OCI-LY3 (cell line): ENCODE measurements at regions not wholly inside any gene's neighbourhood (a gene's known extent, or its start where the extent isn't known, plus 50 kb on each side); places are given as distances from the start of the nearest gene placed in this dataset.

ENCODE experiments used
- H2AFZ ChIP-seq: fragments of 200-600, 300-600 bp; shearing (Covaris generic); 2 replicates; pipeline ENCODE4 v1.6.0; 2014; ENCODE audit warnings: antibody characterized with exemption, low read depth, low read length
- H3K27ac ChIP-seq: fragments of 200-600, 300-600 bp; sonication (generic); 2 replicates; pipeline ENCODE4 v1.5.1; 2014; ENCODE audit warnings: mild to moderate bottlenecking, low read length, moderate library complexity, mixed read lengths
- H3K27me3 ChIP-seq: fragments of 200-600, 300-600 bp; sonication (generic); 2 replicates; pipeline ENCODE4 v1.6.1; 2014; ENCODE audit warnings: low read depth, low read length, mixed read lengths
- H3K36me3 ChIP-seq: fragments of 200-600, 300-600 bp; sonication (generic); replicated peaks from 2 replicates; pipeline ENCODE3; 2014; ENCODE audit warnings: low read depth, low read length, mixed read lengths
- H3K4me1 ChIP-seq: fragments of 300-600, 200-600 bp; sonication (generic); 2 replicates; pipeline ENCODE4 v1.6.1; 2014; ENCODE audit warnings: low read length, mixed read lengths
- H3K4me2 ChIP-seq: fragments of 200-600, 300-600 bp; sonication (generic); 2 replicates; pipeline ENCODE4 v1.6.1; 2014; ENCODE audit warnings: low read length, mixed read lengths
- H3K4me3 ChIP-seq: fragments of 300-600, 200-600 bp; sonication (generic); 2 replicates; pipeline ENCODE4 v1.5.1; 2014; ENCODE audit warnings: antibody characterized with exemption, mild to moderate bottlenecking, low read length, moderate library complexity
- H3K79me2 ChIP-seq: fragments of 300-600, 200-600 bp; shearing (Covaris generic); 2 replicates; pipeline ENCODE4 v1.6.1; 2014; ENCODE audit warnings: mild to moderate bottlenecking, low read length, mixed read lengths
- H3K9ac ChIP-seq: fragments of 300-600, 200-600 bp; shearing (Covaris generic); 2 replicates; pipeline ENCODE4 v1.6.0; 2014; ENCODE audit warnings: mild to moderate bottlenecking, low read length, moderate library complexity
- H3K9me3 ChIP-seq: fragments of 200-600, 300-600 bp; shearing (Covaris generic); 2 replicates; pipeline ENCODE4 v1.6.1; 2014; ENCODE audit warnings: low read length, mixed read lengths; ENCODE audit not compliant: insufficient read depth
- H4K20me1 ChIP-seq: fragments of 200-600, 300-600 bp; sonication (generic); 2 replicates; pipeline ENCODE4 v1.6.1; 2016; ENCODE audit warnings: low read length, mixed read lengths; ENCODE audit not compliant: insufficient read depth
- EZH2phosphoT487 ChIP-seq: fragments of 200-600 bp; shearing (Covaris generic); IDR thresholded peaks from 2 replicates; pipeline ENCODE4 v1.6.1; 2018; ENCODE audit warnings: antibody characterized with exemption, mixed run types, low read depth
- TF ChIP-seq, protein P1 (sequence below): fragments of 200-600, 300-600 bp; sonication (generic); IDR thresholded peaks from 2 replicates; pipeline ENCODE4 v1.5.1; 2014; ENCODE audit warnings: antibody characterized with exemption, low read length, low read depth

DNA sequence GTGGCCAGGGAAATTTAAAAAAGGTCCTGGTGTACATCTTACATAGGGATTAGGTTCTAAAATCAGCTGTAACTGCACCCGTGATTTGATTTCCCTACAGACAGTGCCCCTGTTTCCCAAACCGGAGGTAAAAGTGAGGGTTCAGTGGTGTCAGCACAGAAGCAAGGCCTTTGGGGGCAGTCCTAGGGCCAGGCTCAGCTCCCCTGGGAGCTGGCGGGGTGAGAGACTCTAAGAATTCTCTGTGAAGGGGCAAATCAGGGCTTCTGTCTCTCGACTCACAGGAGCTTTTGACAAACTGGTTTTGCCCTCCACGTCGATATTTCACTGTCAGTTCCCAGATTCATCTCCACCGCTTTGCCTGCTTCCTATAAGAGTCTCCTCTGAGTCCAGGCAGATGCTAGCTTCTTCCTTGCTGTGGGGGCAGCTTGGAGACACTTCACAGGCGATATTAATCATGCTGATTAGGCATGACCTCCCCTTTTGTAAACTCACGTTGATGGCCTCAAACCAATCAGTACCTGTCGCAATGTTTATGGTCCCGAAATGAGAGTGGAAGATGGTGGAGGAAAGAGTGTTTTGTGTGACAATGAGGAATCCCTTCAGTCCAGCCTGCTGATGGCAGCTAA, 234.2 kb upstream of the TOX3 start:
- no peaks in the 10 kb centered on the region for H3K9me3 ChIP-seq
- H2AFZ ChIP-seq = no peak overlapping the region
- H3K4me2 ChIP-seq = no peak overlapping the region
- no peaks in the 10 kb centered on the region for H3K27me3 ChIP-seq
- no peak overlapping the region for H3K4me3 ChIP-seq
- H3K27ac ChIP-seq = no peak overlapping the region
- no peaks in the 10 kb centered on the region for H3K79me2 ChIP-seq
- no peak for TF ChIP-seq EZH2phosphoT487
- TF ChIP-seq, protein P1, sequence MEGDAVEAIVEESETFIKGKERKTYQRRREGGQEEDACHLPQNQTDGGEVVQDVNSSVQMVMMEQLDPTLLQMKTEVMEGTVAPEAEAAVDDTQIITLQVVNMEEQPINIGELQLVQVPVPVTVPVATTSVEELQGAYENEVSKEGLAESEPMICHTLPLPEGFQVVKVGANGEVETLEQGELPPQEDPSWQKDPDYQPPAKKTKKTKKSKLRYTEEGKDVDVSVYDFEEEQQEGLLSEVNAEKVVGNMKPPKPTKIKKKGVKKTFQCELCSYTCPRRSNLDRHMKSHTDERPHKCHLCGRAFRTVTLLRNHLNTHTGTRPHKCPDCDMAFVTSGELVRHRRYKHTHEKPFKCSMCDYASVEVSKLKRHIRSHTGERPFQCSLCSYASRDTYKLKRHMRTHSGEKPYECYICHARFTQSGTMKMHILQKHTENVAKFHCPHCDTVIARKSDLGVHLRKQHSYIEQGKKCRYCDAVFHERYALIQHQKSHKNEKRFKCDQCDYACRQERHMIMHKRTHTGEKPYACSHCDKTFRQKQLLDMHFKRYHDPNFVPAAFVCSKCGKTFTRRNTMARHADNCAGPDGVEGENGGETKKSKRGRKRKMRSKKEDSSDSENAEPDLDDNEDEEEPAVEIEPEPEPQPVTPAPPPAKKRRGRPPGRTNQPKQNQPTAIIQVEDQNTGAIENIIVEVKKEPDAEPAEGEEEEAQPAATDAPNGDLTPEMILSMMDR = no peak
- no peak overlapping the region for H3K9ac ChIP-seq
- H3K36me3 ChIP-seq = no peaks in the 10 kb centered on the region
- H3K4me1 ChIP-seq = no peaks in the 10 kb centered on the region
- H4K20me1 ChIP-seq = no peaks in the 10 kb centered on the region

DNA sequence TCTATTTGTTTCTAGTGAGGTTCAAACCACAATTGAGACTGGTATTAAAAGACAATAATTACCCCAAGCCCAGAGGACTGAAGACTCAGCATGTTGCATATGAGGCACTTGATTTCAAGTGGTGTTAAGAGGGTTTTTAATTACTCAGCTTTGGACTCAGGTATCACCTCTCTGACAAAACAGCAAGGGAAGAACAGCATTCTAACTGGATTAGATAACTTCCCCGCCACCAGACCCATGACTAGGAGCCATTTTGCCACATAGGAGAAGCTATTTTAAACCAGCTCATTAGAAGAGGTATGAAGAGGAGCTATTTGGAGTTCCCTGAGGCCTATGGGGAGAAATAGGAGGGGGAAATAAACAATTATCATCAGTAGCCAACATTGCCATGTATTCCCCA, 226.1 kb upstream of the TOX3 start:
- Histone ChIP-seq H3K27ac (no peak overlapping the region), H4K20me1 (no peaks in the 10 kb centered on the region), H3K4me2 (no peak overlapping the region), H3K27me3 (0 out of 2 replicates have a peak, but pooled peaks cover 3% of the 10 kb centered on the region), H3K4me3 (no peak overlapping the region), H3K9me3 (no peaks in the 10 kb centered on the region), H3K79me2 (no peaks in the 10 kb centered on the region), H2AFZ (no peak overlapping the region), H3K4me1 (no peaks in the 10 kb centered on the region), H3K9ac (no peak overlapping the region), H3K36me3 (no peaks in the 10 kb centered on the region)
- TF ChIP-seq, protein P1 = no peak
- no peak for TF ChIP-seq EZH2phosphoT487

DNA sequence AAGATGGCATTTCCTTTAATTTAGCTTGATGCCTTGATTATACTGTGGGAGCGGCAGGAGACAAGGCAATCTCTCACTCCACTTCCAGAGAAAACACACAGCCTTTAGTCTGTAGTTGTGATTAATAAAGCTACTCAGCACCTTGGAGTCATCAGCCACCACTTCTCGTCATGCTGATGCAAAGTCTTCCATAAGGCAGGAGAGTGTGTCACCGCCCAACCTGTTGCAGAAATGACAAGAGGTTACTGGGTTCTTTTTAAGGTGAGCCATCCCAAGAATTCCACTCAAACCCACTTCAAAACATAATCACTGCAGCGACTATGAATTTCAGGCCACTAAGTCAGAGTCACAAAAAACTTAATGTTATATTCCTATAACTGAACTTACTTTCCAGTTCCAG, 223.9 kb upstream of the TOX3 start:
- Histone ChIP-seq H3K79me2 (no peaks in the 10 kb centered on the region), H3K27me3 (0 out of 2 replicates have a peak, but pooled peaks cover 3% of the 10 kb centered on the region), H2AFZ (no peak overlapping the region), H3K9me3 (no peaks in the 10 kb centered on the region), H3K4me3 (no peak overlapping the region), H3K36me3 (no peaks in the 10 kb centered on the region), H3K9ac (no peak overlapping the region), H3K4me2 (no peak overlapping the region), H3K4me1 (no peaks in the 10 kb centered on the region), H3K27ac (no peak overlapping the region), H4K20me1 (no peaks in the 10 kb centered on the region)
- TF ChIP-seq EZH2phosphoT487 = no peak
- TF ChIP-seq, protein P1 = no peak

DNA sequence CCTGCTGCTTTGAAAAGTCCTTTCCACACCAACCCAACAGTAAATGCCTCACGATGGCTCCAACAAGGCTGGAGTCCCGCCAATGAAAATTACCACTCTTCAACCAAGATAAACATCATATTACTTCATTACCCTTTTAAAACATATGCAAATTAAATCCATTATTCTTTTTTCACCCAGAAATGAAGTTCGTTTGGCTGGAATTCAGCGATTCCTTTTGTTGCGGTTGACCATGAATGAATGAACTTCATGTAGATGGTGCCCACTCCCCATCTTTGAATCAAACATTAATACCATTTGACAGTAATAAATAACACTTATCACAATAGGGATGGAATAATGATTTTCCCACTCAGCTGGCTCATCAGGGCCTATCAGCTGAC, 211.5 kb upstream of the TOX3 start:
- no peaks in the 10 kb centered on the region for H3K27me3 ChIP-seq
- H3K9ac ChIP-seq = no peak overlapping the region
- TF ChIP-seq, protein P1 = no peak
- TF ChIP-seq EZH2phosphoT487 = no peak
- no peaks in the 10 kb centered on the region for H3K4me1 ChIP-seq
- no peak overlapping the region for H3K4me2 ChIP-seq
- no peak overlapping the region for H3K4me3 ChIP-seq
- no peak overlapping the region for H3K27ac ChIP-seq
- no peaks in the 10 kb centered on the region for H3K9me3 ChIP-seq
- no peaks in the 10 kb centered on the region for H3K36me3 ChIP-seq
- no peak overlapping the region for H2AFZ ChIP-seq
- no peaks in the 10 kb centered on the region for H4K20me1 ChIP-seq
- no peaks in the 10 kb centered on the region for H3K79me2 ChIP-seq
